Astrocyte (in vitro differentiated cells and primary cell): ENCODE measurements at regions not wholly inside any gene's neighbourhood (a gene's known extent, or its start where the extent isn't known, plus 50 kb on each side); places are given as distances from the start of the nearest gene placed in this dataset.
"Not testable (repeated sequence)": the region's sequence is repeated elsewhere in the genome, so short reads cannot be mapped to it uniquely, and the experiment has no call there.

ENCODE experiments used
- DNase-seq: peaks from one replicate; pipeline ENCODE4 v3.0.0-alpha.2; 2010; ENCODE audit warnings: low read depth
- FAIRE-seq: peaks from 2 replicates; lab custom pipeline; 2011; peaks lifted over from hg19 to GRCh38; lab: Jason Lieb, UNC
- H2AFZ ChIP-seq: 2 replicates; pipeline ENCODE4 v1.6.0; 2012; ENCODE audit warnings: low read depth, low read length, inconsistent platforms
- H3K27ac ChIP-seq: 2 replicates; pipeline ENCODE4 v1.5.1; 2011; ENCODE audit warnings: low read depth, low read length, inconsistent platforms
- H3K27me3 ChIP-seq: 2 replicates; pipeline ENCODE4 v1.6.0; 2011; ENCODE audit warnings: low read length, inconsistent platforms; ENCODE audit not compliant: insufficient read depth
- H3K36me3 ChIP-seq: 2 replicates; pipeline ENCODE4 v1.5.1; 2011; ENCODE audit warnings: low read length, inconsistent platforms; ENCODE audit not compliant: insufficient read depth
- H3K4me1 ChIP-seq: 2 replicates; pipeline ENCODE4 v1.5.1; 2011; ENCODE audit warnings: low read length, inconsistent platforms; ENCODE audit not compliant: insufficient read depth
- H3K4me2 ChIP-seq: 2 replicates; pipeline ENCODE4 v1.6.0; 2012; ENCODE audit warnings: low read length, inconsistent platforms
- H3K4me3 ChIP-seq: 2 replicates; pipeline ENCODE4 v1.5.1; 2011; ENCODE audit warnings: low read depth, mild to moderate bottlenecking, low read length, inconsistent platforms; ENCODE audit not compliant: insufficient read depth
- H3K79me2 ChIP-seq: 2 replicates; pipeline ENCODE4 v1.6.0; 2012; ENCODE audit warnings: mild to moderate bottlenecking, low read length, inconsistent platforms; ENCODE audit not compliant: insufficient read depth
- H3K9ac ChIP-seq: 2 replicates; pipeline ENCODE4 v1.6.0; 2012; ENCODE audit warnings: mild to moderate bottlenecking, low read length, inconsistent platforms
- H3K9me3 ChIP-seq: 2 replicates; pipeline ENCODE4 v1.5.1; 2012; ENCODE audit warnings: low read depth, mild to moderate bottlenecking, low read length, inconsistent platforms; ENCODE audit not compliant: insufficient read depth
- H4K20me1 ChIP-seq: 2 replicates; pipeline ENCODE4 v1.6.0; 2012; ENCODE audit warnings: low read length, inconsistent platforms; ENCODE audit not compliant: insufficient read depth
- H3K27ac Mint-ChIP-seq: one replicate; pipeline ENCODE4 v1.8.0; 2021; ENCODE audit warnings: mild to moderate bottlenecking, mixed read lengths; ENCODE audit not compliant: unreplicated experiment
- H3K27me3 Mint-ChIP-seq: one replicate; pipeline ENCODE4 v1.8.0; 2021; ENCODE audit warnings: low read depth, mixed read lengths; ENCODE audit not compliant: unreplicated experiment
- H3K36me3 Mint-ChIP-seq: one replicate; pipeline ENCODE4 v1.8.0; 2021; ENCODE audit warnings: low read depth, mixed read lengths; ENCODE audit not compliant: unreplicated experiment
- H3K4me1 Mint-ChIP-seq: one replicate; pipeline ENCODE4 v1.8.0; 2021; ENCODE audit warnings: low read depth, mixed read lengths; ENCODE audit not compliant: unreplicated experiment
- H3K4me3 Mint-ChIP-seq: one replicate; pipeline ENCODE4 v1.8.0; 2021; ENCODE audit warnings: mild to moderate bottlenecking, moderate library complexity, mixed read lengths; ENCODE audit not compliant: unreplicated experiment
- H3K9me3 Mint-ChIP-seq: one replicate; pipeline ENCODE4 v1.8.0; 2021; ENCODE audit warnings: mild to moderate bottlenecking, mixed read lengths; ENCODE audit not compliant: unreplicated experiment
- CTCF ChIP-seq: IDR thresholded peaks from 2 replicates; pipeline ENCODE4 v1.5.1; 2011; ENCODE audit warnings: low read depth, mild to moderate bottlenecking, inconsistent platforms, low read length, moderate library complexity; ENCODE audit not compliant: insufficient read depth
- EZH2 ChIP-seq: IDR thresholded peaks from 2 replicates; pipeline ENCODE4 v1.6.1; 2012; ENCODE audit warnings: mild to moderate bottlenecking, low read length, inconsistent platforms; ENCODE audit not compliant: insufficient read depth

GRCh38 chr3:198096015-198096414 lies 136.0 kb downstream of the LMLN start:
- Mint-ChIP-seq H3K27ac (no peak overlapping the region), H3K9me3 (no peaks in the 10 kb centered on the region), H3K4me1 (no peaks in the 10 kb centered on the region), H3K36me3 (no peaks in the 10 kb centered on the region), H3K27me3 (peaks cover 11% of the 10 kb centered on the region), H3K4me3 (no peak overlapping the region)
- H3K27ac ChIP-seq = no peak overlapping the region
- H3K36me3 ChIP-seq = no peaks in the 10 kb centered on the region
- H3K9ac ChIP-seq = no peak overlapping the region
- no peak for TF ChIP-seq EZH2
- TF ChIP-seq CTCF = no peak
- no peaks in the 10 kb centered on the region for H3K4me1 ChIP-seq
- H3K4me3 ChIP-seq = no peak overlapping the region
- H3K4me2 ChIP-seq = no peak overlapping the region
- FAIRE-seq = no peak
- H2AFZ ChIP-seq = no peak overlapping the region
- no peaks in the 10 kb centered on the region for H3K9me3 ChIP-seq
- H3K27me3 ChIP-seq = peaks cover 9% of the 10 kb centered on the region
- H3K79me2 ChIP-seq = no peaks in the 10 kb centered on the region
- no peaks in the 10 kb centered on the region for H4K20me1 ChIP-seq
- DNase-seq = no peak

- H3K4me1 ChIP-seq = no peaks in the 10 kb centered on the region
- H3K4me2 ChIP-seq = no peak overlapping the region
- H3K4me3 ChIP-seq = no peak overlapping the region
- no peak overlapping the region for H3K27ac ChIP-seq
- H3K4me3 Mint-ChIP-seq = no peak overlapping the region
- no peak overlapping the region for H3K27ac Mint-ChIP-seq
- H2AFZ ChIP-seq = no peak overlapping the region
- no peaks in the 10 kb centered on the region for H4K20me1 ChIP-seq
- TF ChIP-seq EZH2 (no peak), CTCF (no peak)
- H3K36me3 Mint-ChIP-seq = no peaks in the 10 kb centered on the region
- peaks cover 11% of the 10 kb centered on the region for H3K27me3 Mint-ChIP-seq
- H3K9ac ChIP-seq = no peak overlapping the region
- no peaks in the 10 kb centered on the region for H3K4me1 Mint-ChIP-seq
- no peak for FAIRE-seq
- H3K9me3 Mint-ChIP-seq = no peaks in the 10 kb centered on the region
- no peaks in the 10 kb centered on the region for H3K79me2 ChIP-seq
- H3K27me3 ChIP-seq = peaks cover 8% of the 10 kb centered on the region
- no peaks in the 10 kb centered on the region for H3K36me3 ChIP-seq
- DNase-seq = no peak
- H3K9me3 ChIP-seq = no peaks in the 10 kb centered on the region
Measured at GRCh38 chr3:198097048-198097447, 137.0 kb downstream of the LMLN start.

GRCh38 chr3:198098661-198099081 lies 138.7 kb downstream of the LMLN start:
- H3K9me3 Mint-ChIP-seq, H3K79me2 ChIP-seq, DNase-seq, H3K27me3 ChIP-seq, H3K27ac ChIP-seq, H4K20me1 ChIP-seq, H3K4me2 ChIP-seq, H3K9me3 ChIP-seq, H3K36me3 ChIP-seq, H3K4me3 ChIP-seq, H3K4me1 ChIP-seq, H3K27me3 Mint-ChIP-seq, H3K4me1 Mint-ChIP-seq, FAIRE-seq, H3K36me3 Mint-ChIP-seq, H3K27ac Mint-ChIP-seq, H2AFZ ChIP-seq, H3K4me3 Mint-ChIP-seq, H3K9ac ChIP-seq: not testable (repeated sequence)

GRCh38 chr3:198103070-198103469 lies 143.1 kb downstream of the LMLN start:
- FAIRE-seq, H3K9me3 Mint-ChIP-seq, H3K27me3 ChIP-seq, H3K27ac Mint-ChIP-seq, H3K9ac ChIP-seq, H3K4me3 ChIP-seq, DNase-seq, H3K4me1 Mint-ChIP-seq, H3K36me3 ChIP-seq, H3K4me3 Mint-ChIP-seq, H3K9me3 ChIP-seq, H3K79me2 ChIP-seq, H3K4me2 ChIP-seq, H3K27ac ChIP-seq, H3K27me3 Mint-ChIP-seq, H3K36me3 Mint-ChIP-seq, H4K20me1 ChIP-seq, H2AFZ ChIP-seq, H3K4me1 ChIP-seq: not testable (repeated sequence)
